ENCODE measurements at regions not wholly inside any gene's neighbourhood (a gene's known extent, or its start where the extent isn't known, plus 50 kb on each side); places are given as distances from the start of the nearest gene placed in this dataset.

DNA sequence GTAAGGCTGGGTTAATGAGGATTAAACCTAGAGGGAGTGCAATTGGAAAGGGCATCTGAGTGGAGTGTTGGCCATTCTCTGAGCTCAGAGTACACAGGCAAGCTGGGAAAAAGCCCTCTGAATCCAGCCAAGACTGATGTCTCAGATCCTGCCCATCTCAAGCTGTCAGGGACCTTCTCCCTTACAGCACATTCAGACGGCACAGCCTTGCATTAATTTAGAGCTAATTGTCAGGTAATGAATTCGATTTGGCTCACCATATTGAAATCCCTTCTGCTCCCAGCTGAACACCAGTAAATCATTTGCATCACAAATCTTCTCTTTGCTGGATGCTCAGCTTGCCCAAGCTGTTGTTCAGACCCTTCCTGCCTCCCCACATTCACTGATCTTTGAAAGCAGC lies 399.3 kb upstream of the PODXL start:
- no peak overlapping the region for H3K27ac ChIP-seq (ENCODE audit: low read depth, low read length)

DNA sequence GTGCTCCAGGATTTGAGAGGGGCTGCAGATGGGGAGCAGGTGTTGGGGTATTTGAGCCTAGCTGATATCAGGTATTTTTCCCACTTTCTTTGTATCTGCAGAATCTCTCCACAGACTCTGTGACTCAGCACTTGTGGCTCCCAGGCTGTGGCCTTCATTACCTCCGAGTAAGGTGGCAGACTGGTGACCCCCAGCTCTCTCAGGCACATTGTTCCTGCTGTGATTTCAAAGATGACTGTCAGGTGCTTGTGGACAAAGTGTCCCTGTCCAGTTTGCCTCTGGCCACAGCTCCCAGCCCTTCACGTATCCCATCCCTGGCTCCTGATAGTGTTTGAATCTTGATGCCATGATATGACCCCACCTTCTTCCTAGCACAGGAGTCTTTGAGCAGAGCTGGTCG lies 396.8 kb upstream of the PODXL start:
- Histone ChIP-seq H3K27ac (ENCODE audit: low read depth, low read length) (no peak overlapping the region), H3K27me3 (ENCODE audit: insufficient read depth, low read length) (no peaks in the 10 kb centered on the region), H4K20me1 (ENCODE audit: insufficient read depth, low read length) (no peaks in the 10 kb centered on the region), H3K4me1 (ENCODE audit: insufficient read depth, low read length) (peaks cover 7% of the 10 kb centered on the region), H3K4me3 (ENCODE audit: insufficient read depth, low read depth, low read length) (no peak overlapping the region), H3K36me3 (ENCODE audit: insufficient read depth, low read length) (no peaks in the 10 kb centered on the region), H3K79me2 (ENCODE audit: insufficient read depth, low read length) (no peaks in the 10 kb centered on the region), H3K4me2 (ENCODE audit: low read length) (no peak overlapping the region), H2AFZ (ENCODE audit: low read depth, low read length) (no peak overlapping the region), H3K9me3 (ENCODE audit: insufficient read depth, low read depth, low read length) (peaks cover 3% of the 10 kb centered on the region), H3K9ac (ENCODE audit: low read length) (no peak overlapping the region)
- H3K4me1 Mint-ChIP-seq (ENCODE audit: low read depth, unreplicated experiment) = peaks cover 25% of the 10 kb centered on the region
- H3K4me3 Mint-ChIP-seq (ENCODE audit: unreplicated experiment) = no peak overlapping the region
- TF ChIP-seq EZH2 (IDR thresholded peaks at IDR 0.05; ENCODE audit: insufficient read depth, low read length) (no peak), CTCF (IDR thresholded peaks at IDR 0.05; ENCODE audit: insufficient read depth, low read depth, low read length) (no peak)
- DNase-seq (ENCODE audit: low read depth) (no peak), FAIRE-seq (no peak)
- no peak overlapping the region for H3K27ac Mint-ChIP-seq (ENCODE audit: unreplicated experiment)
- H3K27me3 Mint-ChIP-seq (ENCODE audit: low read depth, unreplicated experiment) = peaks cover 23% of the 10 kb centered on the region
- H3K9me3 Mint-ChIP-seq (ENCODE audit: unreplicated experiment) = no peaks in the 10 kb centered on the region
- H3K36me3 Mint-ChIP-seq (ENCODE audit: low read depth, unreplicated experiment) = no peaks in the 10 kb centered on the region

More for the DNA sequence above, 399.3 kb upstream of the PODXL start:
- Mint-ChIP-seq H3K4me3 (ENCODE audit: unreplicated experiment) (no peak overlapping the region), H3K4me1 (ENCODE audit: low read depth, unreplicated experiment) (peaks cover 5% of the 10 kb centered on the region), H3K27me3 (ENCODE audit: low read depth, unreplicated experiment) (peaks cover 12% of the 10 kb centered on the region), H3K9me3 (ENCODE audit: unreplicated experiment) (no peaks in the 10 kb centered on the region), H3K36me3 (ENCODE audit: low read depth, unreplicated experiment) (no peaks in the 10 kb centered on the region), H3K27ac (ENCODE audit: unreplicated experiment) (no peak overlapping the region)
- H3K4me1 ChIP-seq (ENCODE audit: insufficient read depth, low read length) = peaks cover 3% of the 10 kb centered on the region
- H3K9me3 ChIP-seq (ENCODE audit: insufficient read depth, low read depth, low read length) = peaks cover 3% of the 10 kb centered on the region
- H2AFZ ChIP-seq (ENCODE audit: low read depth, low read length) = no peak overlapping the region
- no peak for DNase-seq (ENCODE audit: low read depth)
- H3K4me2 ChIP-seq (ENCODE audit: low read length) = no peak overlapping the region
- FAIRE-seq = no peak
- no peak overlapping the region for H3K4me3 ChIP-seq (ENCODE audit: insufficient read depth, low read depth, low read length)
- no peaks in the 10 kb centered on the region for H3K27me3 ChIP-seq (ENCODE audit: insufficient read depth, low read length)
- H3K9ac ChIP-seq (ENCODE audit: low read length) = no peak overlapping the region
- H4K20me1 ChIP-seq (ENCODE audit: insufficient read depth, low read length) = no peaks in the 10 kb centered on the region
- H3K36me3 ChIP-seq (ENCODE audit: insufficient read depth, low read length) = no peaks in the 10 kb centered on the region
- TF ChIP-seq CTCF (IDR thresholded peaks at IDR 0.05; ENCODE audit: insufficient read depth, low read depth, low read length) (no peak), EZH2 (IDR thresholded peaks at IDR 0.05; ENCODE audit: insufficient read depth, low read length) (no peak)
- H3K79me2 ChIP-seq (ENCODE audit: insufficient read depth, low read length) = no peaks in the 10 kb centered on the region

GRCh38 chr7:131952365-131952764 lies 395.9 kb upstream of the PODXL start:
- H3K9ac ChIP-seq (ENCODE audit: low read length) = no peak overlapping the region
- Mint-ChIP-seq H3K27me3 (ENCODE audit: low read depth, unreplicated experiment) (peaks cover 29% of the 10 kb centered on the region), H3K4me3 (ENCODE audit: unreplicated experiment) (no peak overlapping the region), H3K27ac (ENCODE audit: unreplicated experiment) (no peak overlapping the region), H3K9me3 (ENCODE audit: unreplicated experiment) (no peaks in the 10 kb centered on the region), H3K36me3 (ENCODE audit: low read depth, unreplicated experiment) (no peaks in the 10 kb centered on the region), H3K4me1 (ENCODE audit: low read depth, unreplicated experiment) (peaks cover 26% of the 10 kb centered on the region)
- no peaks in the 10 kb centered on the region for H4K20me1 ChIP-seq (ENCODE audit: insufficient read depth, low read length)
- H3K4me3 ChIP-seq (ENCODE audit: insufficient read depth, low read depth, low read length) = no peak overlapping the region
- no peaks in the 10 kb centered on the region for H3K27me3 ChIP-seq (ENCODE audit: insufficient read depth, low read length)
- H3K79me2 ChIP-seq (ENCODE audit: insufficient read depth, low read length) = no peaks in the 10 kb centered on the region
- peaks cover 6% of the 10 kb centered on the region for H3K4me1 ChIP-seq (ENCODE audit: insufficient read depth, low read length)
- H3K9me3 ChIP-seq (ENCODE audit: insufficient read depth, low read depth, low read length) = peaks cover 3% of the 10 kb centered on the region
- no peaks in the 10 kb centered on the region for H3K36me3 ChIP-seq (ENCODE audit: insufficient read depth, low read length)
- no peak for DNase-seq (ENCODE audit: low read depth)
- TF ChIP-seq CTCF (IDR thresholded peaks at IDR 0.05; ENCODE audit: insufficient read depth, low read depth, low read length) (no peak), EZH2 (IDR thresholded peaks at IDR 0.05; ENCODE audit: insufficient read depth, low read length) (no peak)
- H3K4me2 ChIP-seq (ENCODE audit: low read length) = no peak overlapping the region
- FAIRE-seq = no peak
- no peak overlapping the region for H2AFZ ChIP-seq (ENCODE audit: low read depth, low read length)
- H3K27ac ChIP-seq (ENCODE audit: low read depth, low read length) = no peak overlapping the region

Data from astrocyte (in vitro differentiated cells and primary cell).